ENCODE measurements at regions not wholly inside any gene's neighbourhood (a gene's known extent, or its start where the extent isn't known, plus 50 kb on each side); places are given as distances from the start of the nearest gene placed in this dataset.

- no peak for TF ChIP-seq POLR2A (IDR thresholded peaks at IDR 0.05; ENCODE audit: low read depth, low read length)
- no peak for TF ChIP-seq SPI1 (IDR thresholded peaks at IDR 0.05; ENCODE audit: low read depth, low read length)
Measured at GRCh38 chr11:98564233-98564632, 456.5 kb upstream of the CNTN5 start.

All from GM12891 (cell line).